NCI-H2196 (cell line): ENCODE measurements at regions not wholly inside any gene's neighbourhood (a gene's known extent, or its start where the extent isn't known, plus 50 kb on each side); places are given as distances from the start of the nearest gene placed in this dataset.
"Not testable (repeated sequence)": the region's sequence is repeated elsewhere in the genome, so short reads cannot be mapped to it uniquely, and the experiment has no call there.

ENCODE experiments used
- DNase-seq: peaks from one replicate; lab custom pipeline; 2025; ENCODE audit not compliant: unreplicated experiment; lab: John Stamatoyannopoulos, UW

DNA sequence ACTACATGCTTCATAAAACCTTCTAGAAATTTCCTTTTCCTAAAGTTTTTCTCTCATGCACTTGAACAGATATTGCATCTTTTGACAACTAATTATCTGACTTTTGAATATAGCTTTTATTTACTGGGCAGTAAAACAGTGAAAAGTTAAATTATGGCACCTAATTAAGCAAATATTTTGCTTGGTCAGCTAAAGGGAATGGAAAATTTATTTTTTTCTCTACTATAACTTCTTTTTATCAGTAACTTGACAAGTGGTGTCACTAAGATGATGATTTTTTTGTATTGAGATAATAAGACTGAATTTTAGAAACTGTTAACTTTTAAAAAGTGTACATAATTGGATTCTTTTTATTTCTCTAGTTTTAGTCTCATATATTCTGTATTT lies 351.6 kb downstream of the PIK3C3 start:
- no peak for DNase-seq

DNA sequence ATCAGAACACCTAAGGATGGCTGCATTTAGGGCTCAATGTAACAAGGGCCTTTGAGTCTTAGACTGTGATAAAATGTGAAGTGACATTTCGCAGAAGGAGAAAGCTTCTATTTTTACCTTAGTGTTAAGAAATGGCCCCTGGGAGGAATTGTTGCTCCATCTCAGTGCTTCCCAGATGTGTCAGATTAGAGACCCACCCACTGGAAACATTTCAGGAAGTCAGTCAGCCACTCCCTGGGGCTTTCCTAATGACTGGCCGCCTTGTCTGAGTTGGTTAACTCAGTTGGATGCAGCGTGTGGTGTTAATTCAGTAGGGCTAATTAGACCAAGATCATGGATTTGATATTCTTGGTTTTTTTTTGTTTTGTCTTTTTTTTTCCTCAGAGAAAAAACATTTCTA lies 355.9 kb downstream of the PIK3C3 start:
- no peak for DNase-seq

DNA sequence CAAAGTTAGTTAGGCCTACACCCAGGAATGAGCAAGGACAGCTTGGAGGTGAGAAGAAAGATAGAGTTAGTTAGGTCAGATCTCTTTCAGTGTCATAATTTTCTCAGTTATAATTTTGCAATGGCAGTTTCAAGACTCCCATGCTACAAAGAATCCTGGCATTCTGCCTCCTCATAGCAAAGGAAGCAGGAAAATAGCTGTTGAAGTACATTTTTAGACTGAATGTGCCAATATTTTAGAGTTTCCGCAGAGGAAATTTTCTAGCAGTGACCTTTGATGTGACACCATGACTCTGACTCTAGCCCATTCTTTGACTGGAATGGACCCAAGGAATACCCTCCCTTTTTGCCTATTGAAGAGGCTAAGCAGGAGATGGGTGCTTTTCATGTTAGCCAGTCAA lies 371.7 kb downstream of the PIK3C3 start:
- no peak for DNase-seq

DNA sequence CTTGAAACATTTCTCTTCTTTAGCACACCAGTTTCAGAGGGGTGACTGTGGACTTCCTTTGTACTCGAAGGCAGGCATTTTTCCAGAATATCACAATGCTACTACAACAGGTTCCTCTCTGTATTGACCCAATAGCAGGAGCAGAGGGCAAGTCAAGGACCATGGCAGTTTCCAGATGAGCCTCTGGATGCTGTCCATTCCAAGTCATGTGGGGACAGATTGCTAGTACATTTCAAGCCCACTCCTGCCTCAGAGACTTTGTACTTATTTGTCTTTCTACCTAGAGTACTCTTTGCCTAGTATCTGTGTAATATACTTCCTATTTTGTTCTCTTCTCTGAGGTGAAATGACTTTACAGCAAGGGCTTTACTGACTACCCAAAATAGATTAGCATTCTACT lies 373.9 kb downstream of the PIK3C3 start:
- no peak for DNase-seq

DNA sequence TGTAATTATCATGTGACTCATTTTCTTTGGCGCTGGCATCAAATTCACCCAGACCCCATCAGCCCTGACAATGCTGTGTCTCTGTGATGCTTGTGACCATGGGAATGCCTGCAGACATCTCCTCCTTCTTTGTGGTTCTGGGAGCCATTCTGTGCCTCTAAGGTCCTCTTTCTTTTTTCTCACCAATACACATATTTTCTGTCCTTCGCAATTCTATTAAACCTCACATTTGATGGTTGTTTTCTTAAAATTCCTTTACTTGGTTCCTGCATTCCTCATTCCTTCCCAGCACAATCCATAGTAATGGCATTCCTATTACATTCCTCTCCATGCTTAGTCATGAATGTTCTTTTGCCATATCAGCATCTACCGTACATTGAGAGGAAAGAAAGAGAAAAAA lies 375.3 kb downstream of the PIK3C3 start:
- DNase-seq, result no peak

DNA sequence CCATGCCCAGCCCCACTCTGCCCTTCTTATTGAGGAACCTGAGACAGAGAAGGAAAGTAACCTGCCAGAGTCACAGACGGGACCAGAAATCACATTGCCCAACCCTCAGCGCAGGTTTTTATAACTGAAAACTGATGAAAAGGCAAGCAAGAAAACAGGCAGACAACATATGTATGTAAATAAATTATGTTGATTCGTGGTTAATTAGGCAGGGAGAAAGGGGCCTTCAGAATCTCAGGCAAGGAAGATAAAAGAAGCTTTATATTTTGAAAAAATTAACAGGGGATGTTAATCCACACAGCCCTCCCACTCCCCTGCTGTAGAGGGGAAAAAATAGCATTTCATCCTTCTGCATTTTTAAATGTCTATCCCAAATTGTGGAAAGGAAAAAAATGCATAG lies 378.5 kb downstream of the PIK3C3 start:
- no peak for DNase-seq

DNA sequence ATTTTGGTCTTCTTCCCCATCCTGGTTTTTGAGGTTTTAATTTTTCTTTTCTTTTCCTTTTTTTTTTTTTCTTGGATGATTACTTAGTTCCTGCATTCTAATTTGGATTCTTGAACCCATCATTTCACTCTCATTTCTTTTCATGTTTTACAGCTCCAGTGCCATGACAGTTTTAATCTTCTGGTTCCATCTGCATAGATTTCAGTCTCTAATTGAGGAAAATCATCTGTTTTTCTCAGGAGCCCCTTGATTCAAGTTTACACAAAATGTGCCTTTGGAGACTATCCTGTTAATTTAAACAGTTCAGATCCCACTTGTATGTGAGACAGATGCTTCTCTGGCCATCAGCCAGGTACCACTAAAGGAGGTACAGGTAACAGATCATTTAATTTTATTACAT lies 379.9 kb downstream of the PIK3C3 start:
- no peak for DNase-seq

DNA sequence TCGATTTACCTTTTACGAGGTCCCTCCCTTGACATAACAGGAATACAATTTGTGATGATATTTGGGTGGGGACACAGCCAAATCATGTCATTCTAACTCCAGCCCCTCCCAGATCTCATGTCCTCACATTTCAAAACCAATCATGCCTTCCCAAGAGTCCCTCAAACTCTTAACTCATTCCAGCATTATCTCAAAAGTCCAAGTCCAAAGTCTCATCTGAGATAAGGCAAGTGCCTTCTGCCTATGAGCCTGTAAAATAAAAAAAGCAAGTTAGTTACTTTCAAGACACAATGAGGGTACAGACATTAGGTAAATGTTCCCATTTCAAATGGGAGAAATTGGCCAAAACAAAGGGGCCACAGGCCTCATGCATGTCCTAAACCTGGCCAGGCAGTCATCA lies 381.1 kb downstream of the PIK3C3 start:
- DNase-seq, result no peak

DNA sequence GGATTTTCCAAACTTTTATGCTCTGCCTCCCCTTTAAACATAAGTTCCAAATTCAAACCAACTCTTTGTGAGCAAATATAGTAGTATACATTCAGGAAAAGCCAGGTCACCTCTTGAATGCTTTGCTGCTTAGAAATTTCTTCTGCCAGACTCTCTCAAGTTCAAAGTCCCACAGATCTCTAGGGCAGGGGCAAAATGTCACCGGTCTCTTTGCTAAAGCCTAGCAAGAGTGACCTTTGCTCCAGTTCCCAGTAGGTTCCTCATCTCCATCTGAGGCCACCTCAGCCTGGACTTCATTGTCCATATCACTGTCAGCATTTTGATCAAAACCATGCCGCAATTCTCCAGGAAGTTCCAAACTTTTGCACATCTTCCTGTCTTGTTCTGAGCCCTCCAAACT lies 382.3 kb downstream of the PIK3C3 start:
- DNase-seq, result not testable (repeated sequence)

DNA sequence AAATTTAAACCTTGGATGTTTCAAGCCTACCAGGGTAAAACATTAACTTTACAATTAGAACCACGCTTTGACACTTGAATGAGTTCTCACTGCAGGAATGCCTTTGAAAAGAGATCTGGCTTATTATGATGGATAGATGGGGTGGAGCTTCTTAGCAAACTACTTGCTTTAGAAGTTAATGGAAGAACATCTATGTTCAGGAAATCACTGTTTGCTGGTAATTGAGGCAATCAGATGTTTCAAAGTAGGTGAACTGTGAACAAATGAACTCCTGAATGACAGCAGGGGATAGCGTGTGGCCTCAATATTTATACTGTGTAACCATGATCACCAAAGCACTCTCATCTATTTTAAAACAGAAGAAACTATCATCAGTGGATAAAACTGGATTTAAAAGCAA lies 383.6 kb downstream of the PIK3C3 start:
- no peak for DNase-seq

DNA sequence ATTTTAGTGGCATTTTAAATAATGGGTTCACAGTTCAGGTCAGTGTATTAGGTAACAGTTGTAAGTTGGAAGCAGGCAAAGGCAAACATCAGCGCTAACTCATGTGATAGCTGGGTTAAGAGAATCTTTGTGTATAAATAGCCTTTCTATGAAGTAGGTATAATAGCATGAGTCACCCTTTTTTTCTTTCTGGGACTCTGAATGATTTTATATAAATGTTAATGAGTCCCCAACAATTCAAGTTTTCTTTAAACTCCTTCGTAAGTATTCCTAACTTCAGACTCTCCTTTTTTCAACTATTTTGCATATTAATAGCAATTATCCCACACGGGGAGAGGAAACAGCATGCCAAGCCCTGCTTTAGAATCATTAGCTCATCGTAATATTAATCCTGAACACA lies 384.3 kb downstream of the PIK3C3 start:
- no peak for DNase-seq

DNA sequence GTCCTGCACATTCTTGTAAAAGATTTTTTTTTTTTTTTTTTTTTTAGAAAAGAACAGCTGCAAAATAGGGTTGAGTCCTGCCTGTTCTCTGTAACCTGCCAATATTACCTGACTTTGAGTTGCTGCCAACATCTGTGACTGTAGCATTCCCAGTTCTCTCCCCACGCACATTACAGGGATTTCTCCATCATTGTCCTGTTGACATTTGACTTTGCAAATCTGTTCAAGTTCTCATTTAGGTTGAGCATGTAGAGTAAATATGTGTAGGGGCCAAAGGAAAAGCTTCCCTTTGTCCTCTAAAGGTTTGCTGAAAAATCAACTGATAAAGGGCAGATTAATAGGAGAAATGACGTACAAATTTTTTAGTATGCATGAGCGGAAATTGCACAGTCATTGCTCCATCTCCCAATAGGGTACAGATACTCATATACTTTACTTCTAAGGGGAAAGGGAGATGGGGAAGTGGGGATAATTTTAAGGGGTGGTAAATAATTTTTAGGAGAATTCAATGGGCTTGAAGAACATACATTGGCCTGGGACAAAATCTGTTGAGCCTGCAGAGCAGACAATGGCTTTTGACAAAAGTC lies 385.5 kb downstream of the PIK3C3 start:
- DNase-seq, result no peak

DNA sequence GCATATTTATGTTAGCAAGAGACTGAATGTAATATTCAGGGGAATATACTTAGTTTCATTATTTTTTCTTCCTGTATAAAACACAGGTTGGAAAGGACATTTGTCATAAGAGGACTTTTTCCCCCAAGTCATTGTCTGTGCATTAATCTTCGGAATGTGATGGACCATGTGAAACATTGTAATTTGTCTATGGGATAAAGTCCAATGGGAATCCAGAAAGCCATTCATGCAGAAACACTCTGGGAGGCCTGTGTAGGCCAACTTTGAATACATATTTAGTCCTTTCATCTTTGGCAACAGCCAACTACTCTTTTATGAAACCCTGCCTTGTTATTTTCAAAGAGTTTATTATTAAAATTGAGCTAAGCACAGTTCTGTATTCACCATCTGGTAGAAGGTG lies 386.4 kb downstream of the PIK3C3 start:
- no peak for DNase-seq

DNA sequence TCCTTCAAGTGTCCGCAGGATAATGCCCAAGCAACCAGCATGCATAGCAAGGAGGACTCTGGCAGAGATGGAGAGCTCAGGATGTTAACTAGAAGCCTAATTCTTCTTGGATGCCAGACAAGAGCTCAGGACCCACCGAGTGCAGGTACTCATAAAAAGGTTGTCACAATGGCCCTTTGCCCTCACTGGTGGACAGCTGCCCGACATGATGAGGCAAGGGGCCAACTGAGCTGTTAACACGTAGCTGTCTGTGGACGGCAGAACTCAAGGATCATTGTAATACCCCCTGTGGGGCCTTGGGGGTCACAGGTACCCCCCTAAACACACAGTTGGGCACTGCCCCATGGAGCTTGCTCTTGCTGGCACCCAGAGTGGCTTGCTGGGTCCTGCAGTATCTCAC lies 393.7 kb downstream of the PIK3C3 start:
- no peak for DNase-seq

DNA sequence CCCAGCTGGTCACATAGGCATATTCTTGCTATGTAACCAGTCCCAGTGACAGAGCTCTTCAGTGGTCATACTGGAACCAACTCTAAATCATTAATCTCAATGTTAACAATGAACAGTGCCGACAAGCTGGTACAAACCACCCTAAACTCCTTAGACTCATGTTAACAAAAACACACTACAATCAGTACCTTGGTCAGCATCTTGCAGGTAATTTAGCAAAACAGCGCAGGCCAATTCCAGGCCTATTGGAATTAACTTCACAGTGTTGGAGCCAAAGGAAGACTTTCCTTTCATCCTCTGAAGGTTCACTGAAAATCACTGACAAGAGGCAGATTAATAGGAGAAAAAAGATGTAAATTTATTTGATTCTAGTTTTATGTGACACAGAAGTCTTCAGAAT lies 396.4 kb downstream of the PIK3C3 start:
- DNase-seq, result no peak

DNA sequence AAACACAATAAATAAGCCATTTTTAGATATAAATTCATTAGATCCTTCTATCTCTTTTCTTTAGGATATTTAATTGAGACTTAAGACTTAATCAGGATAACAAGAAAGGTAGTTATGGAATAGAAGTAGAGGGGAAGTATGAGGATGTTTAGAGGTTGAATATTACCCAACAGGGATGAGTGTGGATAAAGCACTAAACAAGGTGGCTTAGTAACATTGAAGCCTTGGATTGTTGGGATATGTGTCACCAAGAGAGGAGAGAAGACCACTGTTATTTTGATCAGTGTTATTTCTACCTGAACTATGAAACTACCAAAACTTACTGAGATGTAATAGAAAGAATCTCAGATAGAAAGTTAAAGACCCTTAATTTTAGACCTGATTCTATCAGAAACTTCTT lies 405.7 kb downstream of the PIK3C3 start:
- DNase-seq, result no peak

DNA sequence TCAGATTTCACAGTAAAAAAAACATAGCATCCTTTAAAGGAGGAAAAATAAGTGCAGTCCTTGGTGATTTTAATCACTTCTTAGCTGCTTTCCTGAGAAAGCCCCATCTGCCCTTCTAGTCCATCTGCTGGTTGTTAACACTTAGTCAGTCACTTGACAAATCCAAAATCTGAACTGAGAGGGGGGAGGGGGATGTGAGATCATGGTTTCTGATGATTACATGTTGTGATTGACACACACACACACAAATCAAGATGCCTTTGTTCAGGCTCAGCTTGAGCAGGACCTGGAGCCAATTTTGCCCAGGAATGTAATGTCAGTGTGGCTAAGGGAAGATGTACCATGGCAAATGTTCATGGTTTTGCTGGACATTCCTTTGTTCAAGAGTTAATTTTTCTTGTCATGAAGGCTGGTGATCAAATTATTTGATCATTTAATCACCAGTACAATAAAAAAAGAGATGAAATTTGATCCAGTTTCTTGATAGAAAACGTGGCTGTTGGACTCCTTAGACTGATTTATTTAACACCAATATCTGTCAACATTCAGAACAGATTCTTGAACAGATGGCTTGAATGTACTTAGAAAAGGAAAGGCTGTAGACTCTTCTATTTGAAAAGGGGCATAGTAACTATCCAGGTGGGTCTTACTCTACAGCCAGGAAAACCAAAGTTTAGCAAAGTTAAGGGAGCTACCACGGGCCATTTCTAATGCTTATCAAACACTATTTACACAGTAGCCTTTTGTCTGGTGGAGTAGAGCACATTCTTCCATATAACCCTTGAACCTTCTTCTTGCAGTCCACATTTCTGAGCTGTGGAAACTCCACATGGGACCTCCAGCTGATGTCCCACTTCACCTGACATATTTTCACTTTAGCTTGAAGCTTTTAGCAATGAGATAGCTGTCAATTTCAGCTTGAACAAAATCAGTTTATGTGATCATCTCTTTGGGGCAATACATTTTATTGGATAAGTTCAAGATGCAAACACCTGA lies 408.7 kb downstream of the PIK3C3 start:
- DNase-seq, result no peak

DNA sequence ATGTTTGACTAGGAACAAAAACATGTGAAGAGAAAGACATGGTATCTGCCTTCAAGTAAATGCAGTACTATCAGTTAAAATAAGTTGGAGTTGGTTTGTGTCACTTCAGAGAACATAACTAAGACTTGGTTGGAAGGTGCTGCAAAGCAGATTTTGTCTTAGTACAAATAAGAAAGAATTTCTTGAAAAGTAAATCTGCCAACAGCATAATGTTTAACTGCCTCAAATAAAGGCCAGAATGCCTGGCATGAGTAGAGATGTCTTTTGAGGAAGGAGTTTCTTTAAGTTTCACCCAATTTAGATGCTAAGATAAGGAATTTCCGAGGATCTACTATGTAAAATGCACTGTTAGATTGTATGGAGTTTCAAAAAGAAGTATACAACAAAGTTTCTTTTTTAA lies 409.7 kb downstream of the PIK3C3 start:
- DNase-seq, result no peak

DNA sequence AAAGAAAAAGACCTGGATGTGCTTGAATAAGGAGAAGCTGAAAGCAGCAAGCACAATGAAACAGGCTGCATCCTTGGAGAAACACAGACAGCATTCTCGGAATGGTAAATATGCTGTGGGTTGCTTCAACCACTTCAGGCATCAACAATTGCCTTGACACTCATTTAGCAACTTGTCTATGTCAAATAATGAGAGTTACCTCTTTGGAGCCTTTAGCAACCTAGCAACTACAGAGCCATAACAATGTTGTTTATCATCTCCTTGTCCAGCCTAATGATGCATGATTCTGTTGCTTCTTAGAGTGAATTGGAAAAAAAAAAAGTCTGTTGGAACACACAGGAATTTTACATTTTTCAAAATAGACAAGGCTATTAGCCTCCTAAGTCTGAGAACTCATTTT lies 410.6 kb downstream of the PIK3C3 start:
- no peak for DNase-seq

DNA sequence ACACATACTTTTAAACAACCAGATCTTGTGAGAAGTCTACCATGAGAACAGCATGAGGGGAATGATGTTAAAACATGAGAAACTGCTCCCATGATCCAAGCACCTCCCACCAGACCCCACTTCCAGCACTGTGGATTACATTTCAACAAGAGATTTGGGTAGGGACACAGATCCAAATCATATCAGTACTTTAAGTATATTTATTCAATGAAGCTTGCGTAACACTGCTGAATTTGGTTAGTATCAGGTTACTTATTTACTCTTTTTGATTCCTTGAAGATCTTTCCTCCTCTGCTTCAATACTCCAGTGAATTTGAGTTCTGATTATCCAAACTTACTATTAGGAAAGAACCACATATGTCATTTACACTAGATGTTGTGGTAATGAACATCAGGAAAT lies 418.6 kb downstream of the PIK3C3 start:
- no peak for DNase-seq

DNA sequence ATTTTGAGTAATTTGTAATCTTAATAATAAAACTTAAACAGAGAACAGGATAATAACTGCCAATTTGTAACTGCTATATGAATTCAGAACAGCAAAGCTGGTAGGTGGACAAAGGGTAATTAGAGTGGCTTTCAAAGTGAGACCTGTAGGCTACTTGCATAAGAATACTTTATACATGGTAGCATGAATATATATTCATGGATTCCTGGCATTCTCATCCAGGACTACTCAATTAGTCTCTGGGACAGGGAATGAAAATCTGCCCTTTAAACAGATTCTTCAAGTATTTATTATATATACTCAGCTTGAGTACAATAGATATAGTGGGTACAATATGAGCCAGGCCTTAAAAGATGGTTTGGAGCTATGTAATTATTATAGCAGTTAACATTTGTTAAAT lies 419.9 kb downstream of the PIK3C3 start:
- DNase-seq, result no peak

DNA sequence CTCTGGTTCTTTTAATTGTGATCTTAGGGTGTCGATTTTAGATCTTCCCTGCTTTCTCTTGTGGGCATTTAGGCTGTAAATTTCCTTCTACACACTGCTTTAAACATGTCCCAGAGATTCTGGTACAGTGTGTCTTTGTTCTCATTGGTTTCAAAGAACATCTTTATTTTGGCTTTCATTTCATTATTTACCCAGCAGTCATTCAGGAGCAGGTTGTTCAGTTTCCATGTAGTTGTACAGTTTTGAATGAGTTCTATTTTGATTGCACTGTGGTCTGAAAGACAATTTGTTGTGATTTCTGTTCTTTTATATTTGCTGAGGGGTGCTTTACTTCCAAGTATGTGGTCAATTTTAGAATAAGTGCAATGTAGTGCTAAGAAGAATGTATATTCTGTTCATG lies 423.8 kb downstream of the PIK3C3 start:
- not testable (repeated sequence) for DNase-seq

DNA sequence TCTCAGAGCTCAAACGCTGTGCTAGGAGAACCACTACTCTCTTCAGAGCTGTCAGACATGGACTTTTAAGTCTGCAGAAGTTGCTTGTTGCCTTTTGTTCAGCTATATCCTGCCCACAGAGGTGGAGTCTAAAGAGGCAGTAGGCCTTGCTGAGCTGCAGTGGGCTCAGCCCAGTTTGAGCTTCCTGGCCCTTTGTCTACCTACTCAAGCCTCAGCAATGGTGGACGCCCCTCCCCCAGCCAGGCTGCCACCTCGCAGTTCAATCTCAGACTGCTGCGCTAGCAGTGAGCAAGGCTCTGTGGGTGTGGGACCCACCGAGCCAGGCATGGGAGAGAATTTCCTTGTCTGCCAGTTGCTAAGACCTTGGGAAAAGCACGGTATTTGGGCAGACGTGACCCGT lies 426.2 kb downstream of the PIK3C3 start:
- DNase-seq, result not testable (repeated sequence)
